ENCODE measurements at regions not wholly inside any gene's neighbourhood (a gene's known extent, or its start where the extent isn't known, plus 50 kb on each side); places are given as distances from the start of the nearest gene placed in this dataset.

GRCh38 chr1:218969006-218969405 is 204.7 kb upstream of the LYPLAL1 start:
- peaks cover 0 to 4% (median 0%) of the 10 kb centered on the region in 7 donors for H3K9me3 Mint-ChIP-seq
- H3K27me3 ChIP-seq (ENCODE audit: control insufficient read depth in 2 of 2, insufficient read depth in 2 of 2, low read length in 2 of 2), result no peaks in the 10 kb centered on the region
- H3K4me3 Mint-ChIP-seq, result no peak overlapping the region
- H3K4me3 ChIP-seq (replicated peaks in 1 of 3; ENCODE audit: low read depth in 2 of 3, low read length in 3 of 3), result no peak overlapping the region
- no peak overlapping the region for H3K9ac ChIP-seq (ENCODE audit: insufficient read depth, low read length, poor library complexity, severe bottlenecking)
- H3K27me3 Mint-ChIP-seq (ENCODE audit: low read depth in 3 of 3), result peaks cover 0 to 1% (median 0%) of the 10 kb centered on the region in 3 donors
- H3K36me3 ChIP-seq (replicated peaks in 1 of 2; ENCODE audit: control insufficient read depth in 1 of 2, insufficient read depth in 2 of 2, low read length in 2 of 2), result no peaks in the 10 kb centered on the region
- no peaks in the 10 kb centered on the region for H3K79me2 ChIP-seq (ENCODE audit: insufficient read depth, low read length)
- no peak overlapping the region for H3K4me2 ChIP-seq (replicated peaks; ENCODE audit: extremely low read depth, low read length, poor library complexity, severe bottlenecking)
- no CpG with 5 or more reads among the region's 1 CpG for WGBS (ENCODE audit: insufficient coverage)
- no peak for TF ChIP-seq CTCF (IDR thresholded peaks at IDR 0.05)
- no peak overlapping the region for H2AFZ ChIP-seq (ENCODE audit: insufficient read depth, low read depth, low read length, poor library complexity, severe bottlenecking)
- intact Hi-C loops (cut with micrococcal nuclease), result no loop called here
- H3K27ac Mint-ChIP-seq, result no peak overlapping the region
- no peaks in the 10 kb centered on the region for H3K4me1 Mint-ChIP-seq
- no peak overlapping the region for H3K27ac ChIP-seq (ENCODE audit: low read depth in 1 of 2, low read length in 2 of 2)
- H3K9me3 ChIP-seq (replicated peaks in 1 of 2; ENCODE audit: control insufficient read depth in 1 of 2, insufficient read depth in 1 of 2, low read length in 2 of 2), result no peaks in the 10 kb centered on the region
- DNase-seq, result no peak
- no peaks in the 10 kb centered on the region for H4K20me1 ChIP-seq (ENCODE audit: insufficient read depth, low read length)
- no peaks in the 10 kb centered on the region for H3K36me3 Mint-ChIP-seq
- H3K4me1 ChIP-seq (ENCODE audit: control insufficient read depth in 1 of 2, insufficient read depth in 2 of 2, low read length in 2 of 2), result no peaks in the 10 kb centered on the region

GRCh38 chr1:218970397-218970990 is 203.2 kb upstream of the LYPLAL1 start:
- H3K79me2 ChIP-seq (ENCODE audit: insufficient read depth, low read length), result no peaks in the 10 kb centered on the region
- no peaks in the 10 kb centered on the region for H4K20me1 ChIP-seq (ENCODE audit: insufficient read depth, low read length)
- H3K9ac ChIP-seq (ENCODE audit: insufficient read depth, low read length, poor library complexity, severe bottlenecking), result no peak overlapping the region
- H3K9me3 ChIP-seq (replicated peaks in 1 of 2; ENCODE audit: control insufficient read depth in 1 of 2, insufficient read depth in 1 of 2, low read length in 2 of 2), result no peaks in the 10 kb centered on the region
- H3K4me2 ChIP-seq (replicated peaks; ENCODE audit: extremely low read depth, low read length, poor library complexity, severe bottlenecking), result no peak overlapping the region
- no peak overlapping the region for H3K4me3 Mint-ChIP-seq
- no peaks in the 10 kb centered on the region for H3K36me3 Mint-ChIP-seq
- H3K36me3 ChIP-seq (replicated peaks in 1 of 2; ENCODE audit: control insufficient read depth in 1 of 2, insufficient read depth in 2 of 2, low read length in 2 of 2), result no peaks in the 10 kb centered on the region
- 67% methylated on average over 1 of the region's 6 CpGs for WGBS (ENCODE audit: insufficient coverage)
- H3K9me3 Mint-ChIP-seq, result peaks cover 0 to 6% (median 0%) of the 10 kb centered on the region in 7 donors
- H3K27me3 Mint-ChIP-seq (ENCODE audit: low read depth in 3 of 3), result no peaks in the 10 kb centered on the region
- no peak overlapping the region for H3K27ac ChIP-seq (ENCODE audit: low read depth in 1 of 2, low read length in 2 of 2)
- intact Hi-C loops (cut with micrococcal nuclease), result no loop called here
- no peak overlapping the region for H3K4me3 ChIP-seq (replicated peaks in 1 of 3; ENCODE audit: low read depth in 2 of 3, low read length in 3 of 3)
- TF ChIP-seq CTCF (IDR thresholded peaks at IDR 0.05), result no peak
- no peaks in the 10 kb centered on the region for H3K4me1 Mint-ChIP-seq
- no peak overlapping the region for H3K27ac Mint-ChIP-seq
- H3K27me3 ChIP-seq (ENCODE audit: control insufficient read depth in 2 of 2, insufficient read depth in 2 of 2, low read length in 2 of 2), result no peaks in the 10 kb centered on the region
- H3K4me1 ChIP-seq (ENCODE audit: control insufficient read depth in 1 of 2, insufficient read depth in 2 of 2, low read length in 2 of 2), result no peaks in the 10 kb centered on the region
- H2AFZ ChIP-seq (ENCODE audit: insufficient read depth, low read depth, low read length, poor library complexity, severe bottlenecking), result no peak overlapping the region
- DNase-seq, result no peak
